Heart left ventricle (tissue), 16 donors: ENCODE measurements at regions not wholly inside any gene's neighbourhood (a gene's known extent, or its start where the extent isn't known, plus 50 kb on each side); places are given as distances from the start of the nearest gene placed in this dataset.
"Not testable (repeated sequence)": the region's sequence is repeated elsewhere in the genome, so short reads cannot be mapped to it uniquely, and the experiment has no call there.

Source experiments
- ATAC-seq, 4 donors: fragments of 200-7000 bp; cut with Tn5 transposase; one replicate each; pipeline ENCODE4 v1.9.1; 2020 to 2022; ENCODE audit warnings: moderate library complexity in 4 of 4, mild to moderate bottlenecking in 3 of 4, moderate number of reproducible peaks in 1 of 4
- DNase-seq, 5 donors: peaks; one replicate each; pipeline ENCODE4 v3.0.0-alpha.2; 2020
- H3K27ac ChIP-seq, 12 donors: fragments of 200-600 bp; sonication (generic) in 4 of 12; one replicate each; pipeline versions ENCODE4 v1.5.0 to v1.8.0; 2016 to 2022; ENCODE audit warnings: mild to moderate bottlenecking in 2 of 12
- H3K27me3 ChIP-seq, 9 donors: fragments of 200-600 bp; sonication (generic) in 2 of 9; one replicate each; pipeline versions ENCODE4 v1.5.1 to v1.8.0; 2016 to 2022; ENCODE audit warnings: mild to moderate bottlenecking in 3 of 9
- H3K36me3 ChIP-seq, 9 donors: fragments of 200-600 bp; sonication (generic) in 2 of 9; one replicate each; pipeline versions ENCODE4 v1.5.0 to v1.8.0; 2018 to 2022; ENCODE audit warnings: mild to moderate bottlenecking in 2 of 9
- H3K4me1 ChIP-seq, 12 donors: fragments of 200-600 bp; sonication (generic) in 4 of 12; one replicate each; pipeline versions ENCODE4 v1.5.0 to v1.8.0; 2016 to 2022; ENCODE audit warnings: mild to moderate bottlenecking in 3 of 12
- H3K4me3 ChIP-seq, 12 donors: fragments of 200-600 bp; sonication (generic) in 4 of 12; one replicate each; pipeline versions ENCODE4 v1.5.0 to v1.8.0; 2017 to 2022; ENCODE audit warnings: mild to moderate bottlenecking in 9 of 12, moderate library complexity in 4 of 12
- H3K9me3 ChIP-seq, 12 donors: fragments of 200-600 bp; sonication (generic) in 4 of 12; one replicate each; pipeline versions ENCODE4 v1.5.0 to v1.8.0; 2016 to 2022; ENCODE audit warnings: mild to moderate bottlenecking in 1 of 12
- POLR2A ChIP-seq, 2 donors: fragments of 450-650 bp; IDR thresholded peaks; one replicate each; pipeline ENCODE4 v1.6.1; 2017; ENCODE audit warnings: antibody characterized with exemption in 2 of 2, mild to moderate bottlenecking in 2 of 2, moderate library complexity in 2 of 2
- WGBS, 4 donors: extraction: QIAGEN DNeasy Blood & Tissue Kit in 2 of 4; methylation state at CpG; one replicate each; pipeline versions ENCODE4 v1.1.5 to v1.1.7; 2013 to 2018; 5-methylcytosine and 5-hydroxymethylcytosine counted together
- intact Hi-C, 10 donors: fragments of 100-400 bp; cut with DNase I; formaldehyde crosslinking; loops; one replicate each; pipeline versions ENCODE4 v1.11.1 to v1.14.2; 2022
- TF ChIP-seq, protein P1 (sequence below), 12 donors: fragments of 200-600 bp; sonication (generic) in 4 of 12; IDR thresholded peaks; one replicate each; pipeline versions ENCODE4 v1.5.0 to v1.8.0; 2018 to 2022; ENCODE audit warnings: antibody characterized with exemption in 12 of 12, mild to moderate bottlenecking in 5 of 12
- donor health status: ischemic (EF 13 %, LVEDD 7.1; RV severe dilation, severe dysfunction).
- donor health status: healthy with polysubstance abuse.
- donor health status: DM: no; HTN: yes; CAD: no.
- donor health status: DM: no; HTN: no; CAD: no.
- donor health status: ischemic (EF 25% LVEDD 6.9; RV normal size, moderate dysfunction).
- donor health status: ischemic (EF 25% LVEDD 5.7; RV mildly dilated, moderate dysfunction).
- donor health status: healthy.
- donor health status: DM: yes; HTN: yes; CAD: no.
- donor health status: ischemic (EF 35%, LVEDD 5.7; RV mildly dilated, moderate dysfunction).
- donor health status: nonischemic (EF 11% LVEDD 7.7; RV severe dilation, severe dysfunction).
- donor health status: DM: yes; HTN: yes; CAD: no.
- donor health status: PGD.
- donor health status: ischemic (EF 29% LVEDD 5.4; RV normal size, mild dysfunction).
- donor health status: nonischemic (EF 23%, LVEDD 6.1; RV moderate dilation, normal function).

DNA sequence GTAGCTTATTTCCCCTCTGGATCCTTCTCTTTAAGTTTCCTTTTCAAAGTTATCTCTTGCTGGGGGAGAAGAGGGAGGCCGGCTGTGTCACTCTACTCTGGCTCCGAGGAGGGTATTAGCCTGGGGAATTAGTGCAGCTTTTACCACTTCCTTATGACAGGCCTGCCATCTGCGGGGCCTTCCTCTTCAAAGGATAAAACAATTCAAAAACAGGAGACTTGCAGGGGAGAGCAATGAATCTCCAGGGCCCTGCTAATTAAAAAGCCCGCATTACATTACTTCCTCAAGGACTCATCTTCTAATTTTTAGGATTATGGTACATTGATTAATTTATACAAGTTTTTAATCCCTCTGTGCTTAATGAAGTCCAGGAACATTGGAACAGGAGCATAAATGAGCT is 190.9 kb upstream of the CDH5 start:
- no peaks in the 10 kb centered on the region for H3K27me3 ChIP-seq
- H3K9me3 ChIP-seq = peaks cover 0 to 12% (median 0%) of the 10 kb centered on the region in 12 donors
- 50 to 63% (median 58%) methylated on average over 4 of the region's 4 CpGs for WGBS, 4 donors
- H3K4me1 ChIP-seq = peaks cover 0 to 9% (median 0%) of the 10 kb centered on the region in 12 donors
- no peak overlapping the region for H3K4me3 ChIP-seq
- H3K36me3 ChIP-seq = no peaks in the 10 kb centered on the region
- intact Hi-C loops = no loop called here
- TF ChIP-seq, protein P1, sequence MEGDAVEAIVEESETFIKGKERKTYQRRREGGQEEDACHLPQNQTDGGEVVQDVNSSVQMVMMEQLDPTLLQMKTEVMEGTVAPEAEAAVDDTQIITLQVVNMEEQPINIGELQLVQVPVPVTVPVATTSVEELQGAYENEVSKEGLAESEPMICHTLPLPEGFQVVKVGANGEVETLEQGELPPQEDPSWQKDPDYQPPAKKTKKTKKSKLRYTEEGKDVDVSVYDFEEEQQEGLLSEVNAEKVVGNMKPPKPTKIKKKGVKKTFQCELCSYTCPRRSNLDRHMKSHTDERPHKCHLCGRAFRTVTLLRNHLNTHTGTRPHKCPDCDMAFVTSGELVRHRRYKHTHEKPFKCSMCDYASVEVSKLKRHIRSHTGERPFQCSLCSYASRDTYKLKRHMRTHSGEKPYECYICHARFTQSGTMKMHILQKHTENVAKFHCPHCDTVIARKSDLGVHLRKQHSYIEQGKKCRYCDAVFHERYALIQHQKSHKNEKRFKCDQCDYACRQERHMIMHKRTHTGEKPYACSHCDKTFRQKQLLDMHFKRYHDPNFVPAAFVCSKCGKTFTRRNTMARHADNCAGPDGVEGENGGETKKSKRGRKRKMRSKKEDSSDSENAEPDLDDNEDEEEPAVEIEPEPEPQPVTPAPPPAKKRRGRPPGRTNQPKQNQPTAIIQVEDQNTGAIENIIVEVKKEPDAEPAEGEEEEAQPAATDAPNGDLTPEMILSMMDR (IDR thresholded peaks at IDR 0.05) = no peak
- no peak for TF ChIP-seq POLR2A (IDR thresholded peaks at IDR 0.05)
- H3K27ac ChIP-seq = no peak overlapping the region
- ATAC-seq (no peak), DNase-seq (no peak)

- peaks cover 0 to 6% (median 0%) of the 10 kb centered on the region in 12 donors for H3K9me3 ChIP-seq
- no peak for ATAC-seq
- no peak overlapping the region for H3K27ac ChIP-seq
- H3K4me3 ChIP-seq = no peak overlapping the region
- H3K27me3 ChIP-seq = no peaks in the 10 kb centered on the region
- DNase-seq = no peak
- no peaks in the 10 kb centered on the region for H3K36me3 ChIP-seq
- intact Hi-C loops = no loop called here
- peaks cover 0 to 9% (median 0%) of the 10 kb centered on the region in 12 donors for H3K4me1 ChIP-seq
- no peak for TF ChIP-seq POLR2A (IDR thresholded peaks at IDR 0.05)
- TF ChIP-seq, protein P1 (IDR thresholded peaks at IDR 0.05) = no peak
- WGBS, 4 donors = 78 to 83% (median 79%) methylated on average over 5 of the region's 5 CpGs
Observed at GRCh38 chr16:66175058-66175457, 191.4 kb upstream of the CDH5 start.

GRCh38 chr16:66173796-66174195 is 192.7 kb upstream of the CDH5 start:
- H3K4me3 ChIP-seq, H3K4me1 ChIP-seq, H3K9me3 ChIP-seq, H3K27me3 ChIP-seq, DNase-seq, H3K36me3 ChIP-seq, intact Hi-C loops, H3K27ac ChIP-seq, ATAC-seq: not testable (repeated sequence)
- 93 to 98% (median 97%) methylated on average over 10 of the region's 10 CpGs for WGBS, 4 donors

GRCh38 chr16:66173181-66173580 is 193.3 kb upstream of the CDH5 start:
- intact Hi-C loops, H3K36me3 ChIP-seq, H3K27me3 ChIP-seq, H3K4me1 ChIP-seq, ATAC-seq, H3K27ac ChIP-seq, H3K4me3 ChIP-seq, H3K9me3 ChIP-seq, DNase-seq: not testable (repeated sequence)
- 91 to 96% (median 93%) methylated on average over 6 of the region's 6 CpGs for WGBS, 4 donors

DNA sequence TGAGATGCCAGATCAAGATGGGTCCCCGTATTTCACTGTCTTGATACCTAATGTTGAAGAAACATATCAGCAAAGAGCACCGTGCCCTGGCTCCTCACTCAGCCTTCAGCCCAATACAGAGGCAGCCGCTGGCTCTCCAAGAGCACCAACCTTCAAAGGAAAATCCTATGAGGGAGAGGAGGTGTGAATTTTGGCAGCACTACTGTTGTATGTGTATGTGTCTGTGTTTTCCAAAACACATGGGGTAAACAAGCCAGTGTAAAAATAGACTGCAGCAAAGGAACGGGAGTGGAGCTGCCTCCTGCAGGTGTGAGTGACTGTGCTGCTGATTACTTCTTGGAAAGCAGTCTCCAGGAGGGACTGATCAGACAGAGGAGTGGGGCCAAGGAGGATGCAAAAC is 194.0 kb upstream of the CDH5 start:
- 43 to 82% (median 57%) methylated on average over 4 of the region's 4 CpGs for WGBS, 4 donors

More for the DNA sequence above, 194.0 kb upstream of the CDH5 start:
- H3K36me3 ChIP-seq = no peaks in the 10 kb centered on the region
- intact Hi-C loops = no loop called here
- H3K27me3 ChIP-seq = no peaks in the 10 kb centered on the region
- no peak overlapping the region for H3K4me3 ChIP-seq
- no peak overlapping the region for H3K27ac ChIP-seq
- ATAC-seq = peak in 1 of 4 donors; percentile 39
- TF ChIP-seq, protein P1 (IDR thresholded peaks at IDR 0.05) = no peak
- TF ChIP-seq POLR2A (IDR thresholded peaks at IDR 0.05) = no peak
- H3K9me3 ChIP-seq = no peaks in the 10 kb centered on the region
- DNase-seq = no peak
- peaks cover 0 to 9% (median 0%) of the 10 kb centered on the region in 12 donors for H3K4me1 ChIP-seq
